GM19468 (cell line): ENCODE measurements at regions not wholly inside any gene's neighbourhood (a gene's known extent, or its start where the extent isn't known, plus 50 kb on each side); places are given as distances from the start of the nearest gene placed in this dataset.
"Not testable (repeated sequence)": the region's sequence is repeated elsewhere in the genome, so short reads cannot be mapped to it uniquely, and the experiment has no call there.

Experiments used
- ATAC-seq: cut with Tn5 transposase; IDR thresholded peaks from one replicate; pipeline ENCODE4 v1.9.1; 2021; ENCODE audit warnings: mild to moderate bottlenecking, moderate library complexity, moderate number of reproducible peaks; ENCODE audit not compliant: unreplicated experiment; ENCODE audit errors: extremely low read depth

- no peak for ATAC-seq
Measured at GRCh38 chrX:39692796-39693195, 405.0 kb downstream of the BCOR start.

DNA sequence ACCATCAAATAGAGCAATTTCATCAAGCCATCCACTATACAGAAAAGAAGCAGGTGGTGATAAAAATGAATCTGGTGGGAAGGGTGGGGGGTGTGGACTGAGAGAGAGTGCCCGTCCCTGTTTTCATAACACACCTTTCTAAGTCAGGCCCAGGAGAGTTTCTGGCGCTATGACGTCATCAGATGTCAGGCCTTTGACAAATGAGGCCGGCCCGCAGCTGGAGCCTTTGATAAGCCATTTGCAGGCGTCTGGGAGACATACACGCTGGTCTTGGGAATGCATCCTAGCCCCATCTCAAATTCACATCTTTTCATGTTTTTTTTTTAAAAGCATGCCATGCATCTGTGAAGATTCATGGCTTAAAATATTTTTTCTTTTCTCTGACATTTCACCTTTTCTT lies 404.5 kb downstream of the BCOR start:
- no peak for ATAC-seq

DNA sequence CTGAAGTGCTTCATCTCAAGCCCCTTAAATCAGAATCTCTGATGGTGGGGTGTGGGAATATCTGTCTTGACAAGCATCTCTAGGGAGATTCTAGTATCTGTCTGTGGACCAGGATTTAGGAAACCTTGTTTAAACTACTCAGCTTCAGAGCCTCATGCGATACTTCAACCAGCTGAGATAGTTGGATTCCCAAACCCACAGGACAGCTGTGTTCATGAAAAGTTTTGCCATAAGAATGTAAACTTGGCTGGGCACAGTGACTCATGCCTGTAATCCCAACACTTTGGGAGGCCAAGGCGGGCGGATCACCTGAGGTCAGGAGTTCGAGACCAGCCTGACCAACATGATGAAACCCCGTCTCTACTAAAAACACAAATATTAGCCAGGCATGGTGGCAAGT lies 395.1 kb downstream of the BCOR start:
- not testable (repeated sequence) for ATAC-seq

DNA sequence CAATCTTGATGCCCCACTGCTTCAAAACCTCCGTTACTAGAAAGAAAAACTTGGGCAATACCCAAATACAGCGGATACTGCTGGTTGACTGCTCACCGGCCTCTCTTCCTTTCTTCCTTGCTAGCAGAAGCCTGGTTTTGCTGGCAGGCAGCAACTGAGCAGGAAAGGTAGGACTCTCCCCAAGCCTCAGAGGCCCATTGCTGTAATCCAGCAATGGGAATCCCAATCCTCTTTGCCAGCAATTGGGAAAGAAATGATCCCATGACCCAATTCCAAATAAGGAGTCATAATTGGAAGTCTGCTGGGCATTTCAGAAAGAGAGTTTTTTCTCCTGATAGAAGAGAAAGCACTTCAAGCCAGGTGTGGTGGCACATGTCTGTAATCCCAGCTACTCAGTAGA lies 394.5 kb downstream of the BCOR start:
- ATAC-seq: no peak

DNA sequence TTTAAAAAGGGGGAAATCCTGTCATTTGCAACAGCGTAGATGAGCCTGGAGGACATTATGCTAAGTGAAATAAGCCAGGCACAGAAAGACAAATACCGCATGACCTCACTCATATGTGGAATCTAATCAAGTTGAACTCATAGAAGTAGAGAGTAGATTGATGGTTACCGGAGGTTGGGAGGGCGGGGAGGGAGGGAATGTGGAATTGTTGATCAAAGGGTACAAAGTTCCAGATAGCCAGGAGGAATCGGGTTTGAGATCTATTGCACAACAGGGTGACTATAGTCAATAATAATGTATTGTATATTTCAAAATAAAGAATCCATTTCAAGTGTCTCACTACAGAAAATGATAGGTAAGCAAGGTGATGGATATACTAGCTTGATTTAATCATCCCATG lies 393.2 kb downstream of the BCOR start:
- ATAC-seq: no peak

GRCh38 chrX:39705290-39705689 lies 392.5 kb downstream of the BCOR start:
- no peak for ATAC-seq

- no peak for ATAC-seq
Measured at GRCh38 chrX:39709364-39709763, 388.4 kb downstream of the BCOR start.

- no peak for ATAC-seq
Measured at GRCh38 chrX:39709812-39710211, 387.9 kb downstream of the BCOR start.

DNA sequence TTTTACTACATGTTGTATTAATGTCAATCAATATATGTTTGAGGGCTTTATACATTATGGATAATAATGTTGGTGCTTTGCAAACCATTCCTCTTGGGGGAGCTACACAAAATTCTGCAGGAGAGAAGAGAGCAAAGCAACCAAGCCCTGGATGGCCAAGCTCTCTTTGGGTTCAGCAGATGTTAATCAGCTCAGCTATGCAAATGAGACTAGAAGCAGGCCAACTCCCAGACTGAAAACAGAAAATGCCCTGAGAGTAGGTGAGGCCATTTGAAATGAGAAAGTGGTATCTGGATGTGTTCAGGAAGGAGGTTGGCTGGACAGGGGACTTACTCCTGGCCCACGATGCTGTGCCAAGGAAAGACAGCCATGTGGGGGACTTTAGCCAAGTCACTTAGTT lies 387.0 kb downstream of the BCOR start:
- ATAC-seq: no peak

- no peak for ATAC-seq
Measured at GRCh38 chrX:39714471-39714870, 383.3 kb downstream of the BCOR start.

DNA sequence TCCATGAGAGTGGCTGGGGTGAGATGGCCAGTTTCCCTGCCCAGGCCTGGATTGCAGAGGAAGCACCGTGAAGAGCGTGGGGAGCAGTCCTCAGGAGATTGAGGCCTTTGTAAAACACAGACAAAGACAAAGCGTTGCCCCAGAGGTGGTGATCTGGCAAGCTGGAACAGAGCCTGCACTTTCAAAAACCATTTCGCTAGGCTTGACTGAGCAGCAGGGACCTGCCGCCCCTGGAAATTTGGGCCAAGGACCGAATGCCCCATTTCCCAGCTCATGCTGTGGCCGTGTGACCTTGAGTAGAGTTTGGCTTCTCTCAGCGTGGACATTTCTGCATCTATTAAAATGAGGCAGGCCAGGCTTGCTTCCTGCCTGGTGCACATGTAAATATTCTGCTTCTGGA lies 381.4 kb downstream of the BCOR start:
- ATAC-seq: no peak

- ATAC-seq: no peak
Measured at GRCh38 chrX:39716802-39717540, 380.8 kb downstream of the BCOR start.

- no peak for ATAC-seq
Measured at GRCh38 chrX:39718981-39719380, 378.8 kb downstream of the BCOR start.

DNA sequence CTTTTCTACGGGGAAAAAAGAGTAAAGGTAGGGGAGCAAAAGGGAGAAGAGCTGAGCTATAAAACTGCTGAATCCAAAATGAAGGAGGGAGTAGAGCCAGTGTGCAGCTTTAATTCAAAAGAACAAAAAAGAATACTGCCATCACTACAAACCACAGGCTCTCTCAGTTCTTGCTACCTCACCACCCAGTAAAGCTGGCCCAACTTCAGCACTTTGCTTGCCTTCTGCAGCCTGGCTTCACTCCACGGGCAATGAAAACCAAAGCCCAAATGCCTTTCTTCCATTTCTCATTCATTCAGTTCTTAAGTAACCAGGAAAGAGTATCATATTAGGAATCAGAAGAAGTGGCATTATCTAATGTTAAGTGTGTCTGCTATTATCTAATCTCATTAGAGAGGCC lies 376.8 kb downstream of the BCOR start:
- no peak for ATAC-seq

GRCh38 chrX:39721566-39722279 lies 376.0 kb downstream of the BCOR start:
- no peak for ATAC-seq

DNA sequence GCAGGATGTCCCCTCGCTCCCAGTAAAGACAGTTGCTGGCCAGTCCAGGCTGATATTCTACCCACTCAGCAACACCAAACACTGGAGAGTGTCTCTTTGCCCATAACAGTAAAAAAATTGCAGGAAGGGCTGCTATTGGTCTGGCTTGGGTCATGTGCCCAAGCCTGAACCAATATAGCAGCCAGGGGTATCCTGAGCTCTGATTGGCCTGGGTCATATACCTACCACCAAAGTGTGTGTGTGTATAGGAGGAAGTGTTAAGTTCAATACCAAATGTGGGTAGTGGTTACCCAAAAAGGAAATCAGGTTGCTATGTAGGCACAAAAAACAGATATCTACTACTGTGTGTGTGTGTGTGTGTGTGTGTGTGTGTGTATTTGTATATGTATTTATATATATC lies 373.2 kb downstream of the BCOR start:
- ATAC-seq: no peak

- no peak for ATAC-seq
Measured at GRCh38 chrX:39725114-39725513, 372.6 kb downstream of the BCOR start.

GRCh38 chrX:39725928-39726619 lies 371.7 kb downstream of the BCOR start:
- ATAC-seq: no peak

DNA sequence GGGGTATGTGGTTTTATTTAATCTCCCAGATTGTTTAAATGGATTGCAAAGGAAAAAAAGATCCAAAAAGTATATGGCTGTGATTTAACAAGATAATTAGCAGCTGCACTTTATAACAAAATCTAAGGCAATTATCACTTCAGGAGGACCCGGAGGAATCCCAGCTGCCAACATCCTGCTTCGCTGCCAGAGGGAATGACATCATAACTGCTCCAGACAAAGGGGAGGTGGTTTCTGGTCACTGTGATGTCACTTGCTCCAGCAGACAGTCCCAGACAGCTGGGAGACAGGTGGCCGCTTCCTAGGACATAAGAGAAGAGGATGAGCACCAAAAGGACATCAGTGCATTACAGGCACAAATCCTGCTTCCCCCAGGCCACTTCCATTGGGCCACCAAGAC lies 371.0 kb downstream of the BCOR start:
- ATAC-seq: no peak

- no peak for ATAC-seq
Measured at GRCh38 chrX:39728025-39728424, 369.7 kb downstream of the BCOR start.

DNA sequence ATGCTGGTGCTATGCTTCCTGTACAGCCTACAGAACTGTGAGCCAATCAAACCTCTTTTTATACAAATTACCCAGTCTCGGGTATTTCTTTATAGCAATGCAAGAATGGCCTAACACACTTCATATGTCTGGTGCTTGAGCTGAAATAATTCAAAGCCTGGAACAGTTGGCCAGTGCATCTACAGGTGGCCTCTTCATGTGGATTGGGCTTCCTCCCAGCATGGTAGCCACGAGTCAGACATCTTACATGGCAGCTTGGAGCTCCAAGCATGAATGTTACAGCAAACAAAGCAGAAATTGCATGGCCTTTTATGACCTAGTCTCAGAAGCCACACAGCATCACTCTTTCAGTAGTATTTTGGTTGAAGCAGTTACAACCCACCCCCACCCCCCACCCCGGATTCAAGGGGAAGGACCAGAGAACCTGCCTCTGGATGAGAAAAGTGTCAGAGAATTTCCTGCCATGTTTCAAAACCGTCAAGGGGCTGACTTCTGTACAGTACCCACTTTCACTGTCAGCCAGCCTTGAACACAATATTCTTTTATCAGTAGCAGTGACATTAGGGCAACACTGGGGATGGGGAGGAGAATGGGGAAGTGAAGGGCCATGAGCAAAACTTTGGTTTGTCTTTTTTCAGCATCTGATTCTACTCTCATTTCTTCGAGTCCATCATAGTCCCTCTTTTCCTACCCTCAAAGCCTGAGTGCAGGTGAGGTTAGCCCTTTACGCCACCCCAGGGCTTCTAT lies 368.7 kb downstream of the BCOR start:
- ATAC-seq: no peak
